ENCODE measurements at regions not wholly inside any gene's neighbourhood (a gene's known extent, or its start where the extent isn't known, plus 50 kb on each side); places are given as distances from the start of the nearest gene placed in this dataset.
"Not testable (repeated sequence)": the region's sequence is repeated elsewhere in the genome, so short reads cannot be mapped to it uniquely, and the experiment has no call there.

GRCh38 chr5:111819028-111819427 lies 62.0 kb upstream of the NREP start:
- not testable (repeated sequence) for DNase-seq (ENCODE audit: low spot score)

- no peak for DNase-seq (ENCODE audit: low spot score)
These were observed 56.5 kb upstream of the NREP start for GRCh38 chr5:111813537-111813936.

GRCh38 chr5:111810112-111810511 lies 53.1 kb upstream of the NREP start:
- no peak for DNase-seq (ENCODE audit: low spot score)

Data from Ammon's horn (tissue), 1 donor.